Gastroesophageal sphincter (tissue), 3 donors: ENCODE measurements at regions not wholly inside any gene's neighbourhood (a gene's known extent, or its start where the extent isn't known, plus 50 kb on each side); places are given as distances from the start of the nearest gene placed in this dataset.

Source experiments
- POLR2AphosphoS5 ChIP-seq: sonication (generic); formaldehyde crosslinking; IDR thresholded peaks from one replicate; pipeline ENCODE4 v1.6.1; 2017; ENCODE audit warnings: antibody characterized with exemption
- TF ChIP-seq, protein P1 (sequence below), 4 experiments: fragments of 200-600 bp in 2 of 4; fragments of 450-650 bp in 2 of 4; sonication (generic) in 1 of 4; IDR thresholded peaks; one replicate each; pipeline ENCODE4 v1.5.1; 2017 to 2019; ENCODE audit warnings: antibody characterized with exemption in 4 of 4, mild to moderate bottlenecking in 2 of 4, moderate library complexity in 2 of 4

DNA sequence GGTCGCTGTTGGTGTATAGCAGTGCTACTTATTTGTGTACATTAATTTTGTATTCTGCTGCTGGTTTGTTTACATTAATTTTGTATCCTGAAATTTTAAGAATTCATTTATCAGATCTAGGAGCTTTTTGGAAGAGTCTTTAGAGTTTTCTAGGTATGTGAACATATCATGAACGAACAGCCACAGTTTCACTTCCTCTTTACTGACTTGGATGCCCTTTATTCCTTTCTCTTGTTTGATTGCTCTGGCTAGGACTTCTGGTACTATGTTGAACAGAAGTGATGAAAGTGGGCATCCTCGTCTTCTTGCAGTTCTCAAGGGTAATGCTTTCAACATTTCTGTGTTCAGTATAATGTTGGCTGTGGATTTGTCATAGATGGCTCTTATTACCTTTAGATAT, 1757.9 kb downstream of the BRINP3 start:
- TF ChIP-seq, protein P1, sequence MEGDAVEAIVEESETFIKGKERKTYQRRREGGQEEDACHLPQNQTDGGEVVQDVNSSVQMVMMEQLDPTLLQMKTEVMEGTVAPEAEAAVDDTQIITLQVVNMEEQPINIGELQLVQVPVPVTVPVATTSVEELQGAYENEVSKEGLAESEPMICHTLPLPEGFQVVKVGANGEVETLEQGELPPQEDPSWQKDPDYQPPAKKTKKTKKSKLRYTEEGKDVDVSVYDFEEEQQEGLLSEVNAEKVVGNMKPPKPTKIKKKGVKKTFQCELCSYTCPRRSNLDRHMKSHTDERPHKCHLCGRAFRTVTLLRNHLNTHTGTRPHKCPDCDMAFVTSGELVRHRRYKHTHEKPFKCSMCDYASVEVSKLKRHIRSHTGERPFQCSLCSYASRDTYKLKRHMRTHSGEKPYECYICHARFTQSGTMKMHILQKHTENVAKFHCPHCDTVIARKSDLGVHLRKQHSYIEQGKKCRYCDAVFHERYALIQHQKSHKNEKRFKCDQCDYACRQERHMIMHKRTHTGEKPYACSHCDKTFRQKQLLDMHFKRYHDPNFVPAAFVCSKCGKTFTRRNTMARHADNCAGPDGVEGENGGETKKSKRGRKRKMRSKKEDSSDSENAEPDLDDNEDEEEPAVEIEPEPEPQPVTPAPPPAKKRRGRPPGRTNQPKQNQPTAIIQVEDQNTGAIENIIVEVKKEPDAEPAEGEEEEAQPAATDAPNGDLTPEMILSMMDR (IDR thresholded peaks at IDR 0.05): no peak
- no peak for TF ChIP-seq POLR2AphosphoS5
